ENCODE measurements at regions not wholly inside any gene's neighbourhood (a gene's known extent, or its start where the extent isn't known, plus 50 kb on each side); places are given as distances from the start of the nearest gene placed in this dataset.

DNA sequence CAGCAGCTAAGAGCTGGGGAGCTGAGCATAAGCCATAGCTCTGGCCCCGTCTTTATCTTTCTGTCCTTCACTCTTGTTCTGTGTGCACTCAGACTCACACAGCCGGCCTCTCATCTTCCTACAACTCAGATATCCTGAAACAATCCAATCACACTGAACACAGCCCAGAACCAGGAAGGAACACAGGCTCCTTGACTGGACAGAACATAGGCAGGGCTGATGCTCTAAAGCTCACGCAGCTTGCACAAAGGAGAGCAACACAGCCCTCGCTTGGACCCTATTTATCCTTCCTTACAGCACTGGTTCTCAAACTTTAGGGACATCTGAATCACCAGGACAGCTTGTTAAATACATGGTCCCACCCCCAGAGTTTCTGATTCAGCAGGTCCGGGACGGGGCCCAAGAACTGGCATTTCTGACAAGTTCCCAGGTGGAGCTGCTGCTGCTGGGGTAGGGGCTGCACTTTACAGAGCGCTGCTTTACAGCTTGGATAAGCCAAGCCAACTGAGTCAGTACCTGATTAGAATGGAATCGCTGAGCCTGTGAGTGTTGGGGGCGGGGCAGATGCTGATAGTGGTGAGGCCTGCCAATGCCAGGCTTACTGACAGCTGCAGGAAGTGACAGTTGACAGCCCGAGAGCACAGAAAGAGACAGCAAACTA is 65.1 kb downstream of the MRPL46 start:
- Histone ChIP-seq H3K9ac (ENCODE audit: low read length) (no peak overlapping the region), H3K9me2 (ENCODE audit: insufficient read depth) (no peaks in the 10 kb centered on the region), H3K36me3 (ENCODE audit: control insufficient read depth in 1 of 2, insufficient read depth in 2 of 2, low read length in 2 of 2) (no peaks in the 10 kb centered on the region), H3K4me1 (ENCODE audit: control insufficient read depth in 1 of 2, insufficient read depth in 2 of 2, low read length in 2 of 2) (no peaks in the 10 kb centered on the region), H3K4me3 (replicated peaks in 1 of 2; ENCODE audit: low read depth in 1 of 2, low read length in 2 of 2) (no peak overlapping the region), H3K4me2 (ENCODE audit: low read length) (no peak overlapping the region), H3K27me3 (ENCODE audit: insufficient read depth, low read length) (peaks cover 42% of the 10 kb centered on the region), H4K20me1 (ENCODE audit: insufficient read depth) (no peaks in the 10 kb centered on the region), H2AFZ (ENCODE audit: low read depth, low read length, poor library complexity, severe bottlenecking) (no peak overlapping the region), H3K9me3 (ENCODE audit: control insufficient read depth in 1 of 2, insufficient read depth in 1 of 2, low read depth in 1 of 2, low read length in 2 of 2) (0 out of 4 replicates have a peak, but pooled peaks cover 0 to 4% of the 10 kb centered on the region in 2 experiments), H3K27ac (ENCODE audit: low read depth, low read length) (no peak overlapping the region), H3K79me2 (ENCODE audit: insufficient read depth, low read length) (no peaks in the 10 kb centered on the region)
- no peak for TF ChIP-seq EZH2phosphoT487 (IDR thresholded peaks at IDR 0.05; ENCODE audit: borderline replicate concordance)
- TF ChIP-seq YY1 (IDR thresholded peaks at IDR 0.05; ENCODE audit: extremely low read depth, insufficient replicate concordance, low read depth, low read length): no peak
- TF ChIP-seq, protein P1, sequence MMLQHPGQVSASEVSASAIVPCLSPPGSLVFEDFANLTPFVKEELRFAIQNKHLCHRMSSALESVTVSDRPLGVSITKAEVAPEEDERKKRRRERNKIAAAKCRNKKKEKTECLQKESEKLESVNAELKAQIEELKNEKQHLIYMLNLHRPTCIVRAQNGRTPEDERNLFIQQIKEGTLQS (IDR thresholded peaks at IDR 0.05): no peak
- TF ChIP-seq, protein P2, sequence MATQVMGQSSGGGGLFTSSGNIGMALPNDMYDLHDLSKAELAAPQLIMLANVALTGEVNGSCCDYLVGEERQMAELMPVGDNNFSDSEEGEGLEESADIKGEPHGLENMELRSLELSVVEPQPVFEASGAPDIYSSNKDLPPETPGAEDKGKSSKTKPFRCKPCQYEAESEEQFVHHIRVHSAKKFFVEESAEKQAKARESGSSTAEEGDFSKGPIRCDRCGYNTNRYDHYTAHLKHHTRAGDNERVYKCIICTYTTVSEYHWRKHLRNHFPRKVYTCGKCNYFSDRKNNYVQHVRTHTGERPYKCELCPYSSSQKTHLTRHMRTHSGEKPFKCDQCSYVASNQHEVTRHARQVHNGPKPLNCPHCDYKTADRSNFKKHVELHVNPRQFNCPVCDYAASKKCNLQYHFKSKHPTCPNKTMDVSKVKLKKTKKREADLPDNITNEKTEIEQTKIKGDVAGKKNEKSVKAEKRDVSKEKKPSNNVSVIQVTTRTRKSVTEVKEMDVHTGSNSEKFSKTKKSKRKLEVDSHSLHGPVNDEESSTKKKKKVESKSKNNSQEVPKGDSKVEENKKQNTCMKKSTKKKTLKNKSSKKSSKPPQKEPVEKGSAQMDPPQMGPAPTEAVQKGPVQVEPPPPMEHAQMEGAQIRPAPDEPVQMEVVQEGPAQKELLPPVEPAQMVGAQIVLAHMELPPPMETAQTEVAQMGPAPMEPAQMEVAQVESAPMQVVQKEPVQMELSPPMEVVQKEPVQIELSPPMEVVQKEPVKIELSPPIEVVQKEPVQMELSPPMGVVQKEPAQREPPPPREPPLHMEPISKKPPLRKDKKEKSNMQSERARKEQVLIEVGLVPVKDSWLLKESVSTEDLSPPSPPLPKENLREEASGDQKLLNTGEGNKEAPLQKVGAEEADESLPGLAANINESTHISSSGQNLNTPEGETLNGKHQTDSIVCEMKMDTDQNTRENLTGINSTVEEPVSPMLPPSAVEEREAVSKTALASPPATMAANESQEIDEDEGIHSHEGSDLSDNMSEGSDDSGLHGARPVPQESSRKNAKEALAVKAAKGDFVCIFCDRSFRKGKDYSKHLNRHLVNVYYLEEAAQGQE (IDR thresholded peaks at IDR 0.05; ENCODE audit: low read depth): no peak
- no peak for TF ChIP-seq SP1 (IDR thresholded peaks at IDR 0.05; ENCODE audit: low read depth)
- no peak for TF ChIP-seq ELF1 (IDR thresholded peaks at IDR 0.05; ENCODE audit: borderline replicate concordance, low read depth)
- no peak for TF ChIP-seq POLR2AphosphoS5 (IDR thresholded peaks at IDR 0.05; ENCODE audit: low read depth, low read length)
- no peak for TF ChIP-seq EZH2 (IDR thresholded peaks at IDR 0.05)
- no peak for TF ChIP-seq ZFX (IDR thresholded peaks at IDR 0.05)
- TF ChIP-seq ZNF274 (IDR thresholded peaks at IDR 0.05; ENCODE audit: low read depth, low read length): no peak
- no peak for TF ChIP-seq CEBPB (IDR thresholded peaks at IDR 0.05; ENCODE audit: low read depth)
- no peak for TF ChIP-seq SRF (IDR thresholded peaks at IDR 0.05; ENCODE audit: low read depth)
- no peak for TF ChIP-seq FOSL1 (IDR thresholded peaks at IDR 0.05; ENCODE audit: low read depth)
- TF ChIP-seq CBX3 (IDR thresholded peaks at IDR 0.05; ENCODE audit: low read depth): no peak
- no peak for TF ChIP-seq RAD21 (IDR thresholded peaks at IDR 0.05; ENCODE audit: low read depth)
- TF ChIP-seq, protein P3, sequence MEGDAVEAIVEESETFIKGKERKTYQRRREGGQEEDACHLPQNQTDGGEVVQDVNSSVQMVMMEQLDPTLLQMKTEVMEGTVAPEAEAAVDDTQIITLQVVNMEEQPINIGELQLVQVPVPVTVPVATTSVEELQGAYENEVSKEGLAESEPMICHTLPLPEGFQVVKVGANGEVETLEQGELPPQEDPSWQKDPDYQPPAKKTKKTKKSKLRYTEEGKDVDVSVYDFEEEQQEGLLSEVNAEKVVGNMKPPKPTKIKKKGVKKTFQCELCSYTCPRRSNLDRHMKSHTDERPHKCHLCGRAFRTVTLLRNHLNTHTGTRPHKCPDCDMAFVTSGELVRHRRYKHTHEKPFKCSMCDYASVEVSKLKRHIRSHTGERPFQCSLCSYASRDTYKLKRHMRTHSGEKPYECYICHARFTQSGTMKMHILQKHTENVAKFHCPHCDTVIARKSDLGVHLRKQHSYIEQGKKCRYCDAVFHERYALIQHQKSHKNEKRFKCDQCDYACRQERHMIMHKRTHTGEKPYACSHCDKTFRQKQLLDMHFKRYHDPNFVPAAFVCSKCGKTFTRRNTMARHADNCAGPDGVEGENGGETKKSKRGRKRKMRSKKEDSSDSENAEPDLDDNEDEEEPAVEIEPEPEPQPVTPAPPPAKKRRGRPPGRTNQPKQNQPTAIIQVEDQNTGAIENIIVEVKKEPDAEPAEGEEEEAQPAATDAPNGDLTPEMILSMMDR (IDR thresholded peaks at IDR 0.05 in 2 of 3, conservative IDR thresholded peaks at IDR 0.05 in 1 of 3; ENCODE audit: borderline replicate concordance in 1 of 3, insufficient read depth in 1 of 3, low read depth in 2 of 3, low read length in 2 of 3): no peak
- TF ChIP-seq, protein P4, sequence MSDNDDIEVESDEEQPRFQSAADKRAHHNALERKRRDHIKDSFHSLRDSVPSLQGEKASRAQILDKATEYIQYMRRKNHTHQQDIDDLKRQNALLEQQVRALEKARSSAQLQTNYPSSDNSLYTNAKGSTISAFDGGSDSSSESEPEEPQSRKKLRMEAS (IDR thresholded peaks at IDR 0.05): no peak
- no peak for TF ChIP-seq EGR1 (IDR thresholded peaks at IDR 0.05; ENCODE audit: low read depth)
- no peak for ATAC-seq
- no TSS peak for BruUV-seq (replicated peaks)
- ChIA-PET CTCF (no interaction called here), RAD21 (ENCODE audit: low non-redundant PET in 1 of 2, low total read pairs in 2 of 2, uncharacterized antibody in 2 of 2, unreplicated experiment in 2 of 2) (no interaction called here), POLR2A (no interaction called here)
- DNase-seq (ENCODE audit: low read depth, low spot score): no peak
- intact Hi-C loops (cut with micrococcal nuclease): no loop called here
